ENCODE measurements at regions not wholly inside any gene's neighbourhood (a gene's known extent, or its start where the extent isn't known, plus 50 kb on each side); places are given as distances from the start of the nearest gene placed in this dataset.

GRCh38 chr21:27448960-27449359, 482.1 kb upstream of the ADAMTS5 start:
- no peak for DNase-seq

GRCh38 chr21:27447843-27448242, 481.0 kb upstream of the ADAMTS5 start:
- no peak for DNase-seq

- DNase-seq, result no peak
These were observed 462.9 kb upstream of the ADAMTS5 start for GRCh38 chr21:27429710-27430341.

GRCh38 chr21:27426196-27426595, 459.3 kb upstream of the ADAMTS5 start:
- no peak for DNase-seq

GRCh38 chr21:27425574-27425973, 458.7 kb upstream of the ADAMTS5 start:
- no peak for DNase-seq

- no peak for DNase-seq
These were observed 458.3 kb upstream of the ADAMTS5 start for GRCh38 chr21:27425172-27425571.

- no peak for DNase-seq
These were observed 457.7 kb upstream of the ADAMTS5 start for GRCh38 chr21:27424601-27425000.

- DNase-seq, result no peak
These were observed 457.2 kb upstream of the ADAMTS5 start for GRCh38 chr21:27423906-27424595.

- no peak for DNase-seq
These were observed 456.1 kb upstream of the ADAMTS5 start for GRCh38 chr21:27423038-27423437.

GRCh38 chr21:27422435-27422834, 455.5 kb upstream of the ADAMTS5 start:
- no peak for DNase-seq

- DNase-seq, result no peak
These were observed 454.8 kb upstream of the ADAMTS5 start for GRCh38 chr21:27421654-27422053.

- DNase-seq, result no peak
These were observed 452.3 kb upstream of the ADAMTS5 start for GRCh38 chr21:27419153-27419552.

GRCh38 chr21:27418346-27418745, 451.5 kb upstream of the ADAMTS5 start:
- DNase-seq, result no peak

- DNase-seq, result no peak
These were observed 445.6 kb upstream of the ADAMTS5 start for GRCh38 chr21:27412530-27412929.

GRCh38 chr21:27408826-27409225, 441.9 kb upstream of the ADAMTS5 start:
- DNase-seq, result no peak

- DNase-seq, result peak; percentile 71
These were observed 440.4 kb upstream of the ADAMTS5 start for GRCh38 chr21:27407271-27407670.

- DNase-seq, result no peak
These were observed 439.6 kb upstream of the ADAMTS5 start for GRCh38 chr21:27406300-27407009.

GRCh38 chr21:27403011-27403410, 436.1 kb upstream of the ADAMTS5 start:
- DNase-seq, result no peak

- DNase-seq, result peak; percentile 54
These were observed 433.2 kb upstream of the ADAMTS5 start for GRCh38 chr21:27400045-27400444.

GRCh38 chr21:27397578-27397977, 430.7 kb upstream of the ADAMTS5 start:
- no peak for DNase-seq

- no peak for DNase-seq
These were observed 426.8 kb upstream of the ADAMTS5 start for GRCh38 chr21:27393726-27394125.

GRCh38 chr21:27391990-27392389, 425.1 kb upstream of the ADAMTS5 start:
- DNase-seq, result peak; percentile 44

GRCh38 chr21:27390384-27390783, 423.5 kb upstream of the ADAMTS5 start:
- DNase-seq, result peak; percentile 12

- peak; percentile 61 for DNase-seq
These were observed 421.9 kb upstream of the ADAMTS5 start for GRCh38 chr21:27388825-27389224.

Measured in RPMI8226 (cell line).